ENCODE measurements at regions not wholly inside any gene's neighbourhood (a gene's known extent, or its start where the extent isn't known, plus 50 kb on each side); places are given as distances from the start of the nearest gene placed in this dataset.
"Not testable (repeated sequence)": the region's sequence is repeated elsewhere in the genome, so short reads cannot be mapped to it uniquely, and the experiment has no call there.

DNA sequence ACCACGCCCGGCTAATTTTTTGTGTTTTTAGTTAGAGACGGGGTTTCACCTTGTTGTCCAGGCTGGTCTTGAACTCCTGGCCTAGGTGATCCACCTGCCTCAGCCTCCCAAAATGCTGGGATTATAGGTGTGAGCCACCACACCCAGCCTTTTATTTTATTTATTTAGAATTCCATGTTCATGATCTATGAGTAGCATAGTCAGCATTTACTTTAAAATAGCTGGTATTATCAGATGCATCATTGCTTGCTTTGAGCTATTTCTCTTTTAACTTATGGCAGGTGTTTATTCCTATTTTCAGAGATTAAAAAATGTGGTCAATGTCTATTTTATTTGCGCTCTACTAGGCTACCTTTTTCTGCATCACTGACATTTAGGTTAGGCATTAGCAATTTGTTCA is 152.0 kb downstream of the UTRN start:
- DNase-seq: no peak

DNA sequence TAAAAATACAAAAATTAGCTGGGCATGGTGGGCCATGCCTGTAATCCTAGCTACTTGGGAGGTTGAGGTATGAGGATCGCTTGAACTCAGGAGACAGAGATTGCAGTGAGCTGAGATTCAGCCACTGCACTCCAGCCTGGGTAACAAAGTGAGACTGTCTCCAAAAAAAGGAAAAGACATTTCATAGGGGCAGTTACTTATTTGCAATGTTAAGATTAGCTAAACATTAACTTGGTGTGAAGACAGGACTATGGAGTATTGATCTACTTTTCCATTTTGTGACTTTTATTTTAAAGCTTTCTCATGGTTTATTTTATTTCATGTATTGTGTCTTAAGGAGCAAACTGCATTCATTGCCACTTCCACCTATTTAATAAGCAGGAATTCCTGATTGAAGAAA is 153.0 kb downstream of the UTRN start:
- DNase-seq: no peak

DNA sequence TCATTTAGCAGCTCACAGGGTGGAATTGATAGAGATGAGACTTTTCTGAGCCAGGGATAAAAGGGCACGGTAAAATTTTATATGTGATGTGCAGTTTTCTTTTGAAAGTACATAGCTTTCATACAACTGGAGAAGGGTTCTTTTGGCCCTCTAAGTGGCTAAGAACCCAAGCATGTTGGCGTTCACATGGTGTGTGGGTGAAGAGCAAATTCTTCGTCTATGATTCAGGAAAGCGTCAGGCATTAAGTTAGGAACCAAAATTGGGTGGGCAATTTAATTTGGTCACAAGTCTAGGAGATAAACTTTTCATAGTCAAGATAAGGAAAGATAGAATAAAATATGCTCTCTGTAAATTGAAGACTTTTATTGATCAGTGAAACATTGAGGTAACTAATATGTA is 153.9 kb downstream of the UTRN start:
- no peak for DNase-seq

DNA sequence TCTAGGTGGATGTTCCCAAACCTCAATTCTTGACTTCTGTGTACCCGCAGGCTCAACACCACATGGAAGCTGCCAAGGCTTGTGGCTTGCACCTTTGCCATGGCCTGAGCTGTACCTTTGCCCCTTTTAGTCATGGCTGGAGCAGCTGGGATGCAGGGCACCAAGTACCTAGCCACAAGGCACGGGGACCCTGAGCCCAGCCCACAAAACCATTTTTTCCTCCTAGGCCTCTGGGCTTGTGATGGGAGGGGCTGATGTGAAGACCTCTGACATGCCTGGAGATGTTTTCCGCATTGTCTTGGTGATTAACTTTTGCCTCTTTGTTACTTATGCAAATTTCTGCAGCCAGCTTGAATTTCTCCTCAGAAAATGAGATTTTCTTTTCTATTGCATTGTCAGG is 156.7 kb downstream of the UTRN start:
- not testable (repeated sequence) for DNase-seq

DNA sequence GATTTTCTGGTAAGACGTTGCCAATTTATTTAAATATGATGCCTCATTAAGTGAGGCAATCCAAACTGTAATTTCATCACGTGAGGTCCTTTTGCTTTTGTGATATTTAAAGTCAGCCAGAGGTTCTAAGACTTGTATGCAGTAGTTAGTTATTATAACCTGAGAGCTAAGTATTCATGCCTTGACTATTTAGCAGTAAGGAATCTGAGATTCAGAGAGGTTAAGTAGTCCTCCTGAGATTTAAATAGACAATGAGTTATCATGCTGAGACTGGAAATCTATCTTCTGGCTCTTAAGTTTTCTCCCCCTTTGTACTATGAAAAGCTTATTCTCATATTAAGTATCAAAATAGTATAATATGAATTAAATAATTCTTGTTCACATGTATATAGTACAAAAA is 158.0 kb downstream of the UTRN start:
- no peak for DNase-seq

DNA sequence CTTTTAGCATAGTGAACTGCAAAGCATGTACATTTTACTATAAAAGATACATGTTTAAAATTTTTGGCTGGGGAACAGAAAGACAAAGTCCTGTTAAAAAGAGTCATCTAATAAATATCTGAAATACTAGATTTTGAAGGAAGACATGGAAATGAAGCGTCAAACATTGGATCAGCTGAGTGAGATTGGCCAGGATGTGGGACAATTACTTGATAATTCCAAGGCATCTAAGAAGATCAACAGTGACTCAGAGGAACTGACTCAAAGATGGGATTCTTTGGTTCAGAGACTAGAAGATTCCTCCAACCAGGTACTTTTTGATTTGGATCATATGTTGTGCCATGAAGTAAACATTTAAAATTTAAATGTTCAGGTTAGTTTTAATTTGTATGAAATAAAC is 162.3 kb downstream of the UTRN start:
- DNase-seq: no peak

DNA sequence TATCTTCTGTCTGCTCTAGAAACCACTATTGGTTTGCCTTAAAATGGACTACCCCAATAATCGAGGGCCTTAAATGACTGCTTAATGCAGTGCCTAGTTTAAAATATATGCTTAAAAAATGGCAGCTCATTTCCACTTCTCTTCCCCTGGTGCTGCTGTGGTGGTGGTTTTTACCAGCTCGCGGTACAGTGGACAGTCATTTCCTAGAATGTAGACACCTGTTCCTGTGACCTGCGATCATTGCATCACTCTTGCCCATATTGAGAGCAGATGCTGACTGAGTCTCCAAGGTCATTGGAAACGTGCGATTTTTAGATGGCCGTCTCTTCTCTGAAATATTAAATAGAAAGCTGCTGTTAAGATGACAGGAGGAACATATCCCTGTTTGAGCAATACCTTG is 164.1 kb downstream of the UTRN start:
- no peak for DNase-seq

DNA sequence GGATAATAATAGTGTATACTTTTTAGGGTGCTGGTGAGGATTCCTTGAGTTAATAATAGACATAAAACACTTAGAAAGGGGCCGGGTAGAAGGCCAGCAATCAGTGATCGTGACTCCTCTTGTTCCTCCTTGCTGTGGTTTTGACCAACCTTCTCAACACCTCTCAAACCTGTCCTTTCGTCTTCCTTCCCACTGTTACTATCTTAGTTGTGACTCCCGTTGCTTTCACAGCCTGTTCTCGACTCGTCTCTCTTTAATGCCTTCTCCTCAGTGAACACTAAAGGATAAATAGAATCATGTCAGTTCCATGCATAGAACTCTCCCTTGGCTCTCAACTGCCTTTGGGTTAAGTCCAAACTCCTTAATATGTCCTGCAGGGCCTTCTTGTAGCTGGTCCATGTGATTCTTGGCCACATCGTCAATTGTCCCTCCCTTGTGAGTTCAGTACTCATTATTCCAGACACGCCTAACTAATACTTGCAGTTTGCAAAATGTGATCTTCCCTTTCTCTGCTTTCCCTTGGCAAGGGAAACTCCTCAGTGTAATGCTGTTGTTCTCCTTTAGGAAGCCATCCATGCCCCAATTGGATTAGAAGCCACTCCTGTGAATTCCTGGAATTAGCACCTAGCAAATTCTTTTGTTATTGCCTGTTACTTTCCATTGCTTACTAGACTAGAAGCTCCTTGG is 164.9 kb downstream of the UTRN start:
- DNase-seq: no peak

DNA sequence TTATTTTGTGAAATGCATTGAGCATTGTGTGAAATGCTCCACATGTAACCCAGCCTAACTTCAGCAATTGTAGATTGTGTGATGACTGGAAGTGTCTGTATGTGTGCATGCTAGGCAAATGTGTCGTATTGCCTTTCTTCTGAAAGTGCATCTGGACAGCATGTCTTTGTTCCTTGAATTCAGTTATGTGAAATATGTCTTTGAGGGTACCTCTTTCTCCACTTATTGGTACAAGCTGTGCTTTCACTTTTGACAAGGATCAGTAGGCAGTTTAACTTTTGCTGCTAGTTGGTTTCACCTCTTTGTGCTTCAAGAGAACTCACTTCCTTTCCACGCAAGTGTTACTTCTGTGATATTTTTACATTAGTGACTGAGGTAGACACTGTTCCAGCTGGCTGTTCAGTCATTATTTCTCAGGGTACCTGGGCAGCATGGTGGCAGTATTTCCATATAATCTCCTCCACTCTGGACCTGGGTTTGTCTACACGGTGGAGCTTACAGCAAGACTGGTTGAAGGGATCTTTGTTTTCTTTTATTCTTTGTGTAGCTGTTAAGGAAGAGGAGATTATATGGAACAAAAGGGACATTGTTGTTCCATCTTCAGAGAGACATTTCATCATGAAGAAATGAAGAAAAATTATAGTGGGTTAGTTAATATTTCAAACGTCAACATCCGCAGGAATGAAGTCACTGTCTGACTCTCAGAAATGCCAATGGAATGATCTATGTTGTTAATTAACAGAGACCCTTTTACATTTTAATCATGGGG is 175.4 kb downstream of the UTRN start:
- DNase-seq: no peak

DNA sequence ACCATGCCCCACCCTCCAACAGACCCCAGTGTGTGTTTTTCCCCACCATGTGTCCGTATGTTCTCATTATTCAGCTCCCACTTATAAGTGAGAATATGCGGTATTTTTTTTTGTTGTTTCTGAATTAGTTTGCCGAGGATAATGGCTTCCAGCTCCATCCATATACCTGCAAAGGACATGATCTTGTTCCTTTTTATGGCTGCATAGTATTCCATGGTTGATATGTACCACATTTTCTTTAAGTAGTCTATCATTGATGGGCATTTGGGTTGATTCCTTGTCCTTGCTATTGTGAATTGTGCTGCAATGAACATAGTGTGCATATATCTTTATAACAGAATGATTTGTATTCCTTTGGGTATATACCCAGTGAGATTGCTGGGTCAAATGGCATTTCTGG is 176.9 kb downstream of the UTRN start:
- DNase-seq: no peak

DNA sequence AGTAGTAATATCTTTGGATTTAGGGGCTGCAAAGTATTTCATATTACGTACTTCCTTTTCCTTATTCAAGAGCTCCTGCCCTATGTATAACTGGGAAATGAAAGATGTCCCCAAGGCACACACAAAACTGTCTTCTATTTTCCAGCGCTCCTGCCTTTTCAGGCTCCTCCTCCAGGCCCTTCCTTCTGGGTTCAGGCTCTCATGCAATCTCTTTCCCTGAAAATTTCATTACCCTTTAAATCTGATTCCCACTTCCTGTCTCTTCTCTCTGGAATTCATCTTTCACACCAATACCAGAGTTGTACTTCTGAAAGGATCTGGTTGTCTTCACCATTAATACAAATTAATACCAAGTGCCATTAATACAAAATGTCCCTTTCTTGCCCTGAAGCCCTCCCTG is 181.6 kb downstream of the UTRN start:
- no peak for DNase-seq

DNA sequence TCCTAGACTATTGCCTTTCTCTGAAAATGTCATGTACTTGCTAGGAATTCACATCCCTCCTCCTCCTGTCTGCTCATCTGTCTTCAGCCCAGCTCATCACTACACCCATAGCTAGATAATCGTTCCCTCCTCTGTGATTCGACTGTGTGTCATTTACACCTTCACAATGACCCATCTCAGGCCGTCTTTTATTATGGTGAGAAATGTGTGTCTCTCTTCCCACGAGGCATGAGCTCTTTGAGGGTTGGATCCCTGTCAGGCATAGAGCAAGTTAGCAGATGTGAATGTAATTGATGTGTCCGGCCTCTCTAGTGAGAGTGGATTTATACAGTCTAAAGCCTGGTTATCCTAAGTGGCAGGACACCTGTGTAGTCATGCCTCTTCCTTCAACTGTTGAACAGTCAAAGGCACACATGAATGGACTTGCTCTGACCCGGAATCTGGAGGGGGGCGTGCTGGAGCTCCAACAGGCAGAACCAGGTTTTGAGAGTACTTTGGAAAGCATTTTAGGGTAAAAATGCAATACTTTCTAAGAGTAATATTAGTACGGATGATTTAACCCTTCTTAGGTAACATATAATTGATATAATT is 182.1 kb downstream of the UTRN start:
- DNase-seq: peak; percentile 11

DNA sequence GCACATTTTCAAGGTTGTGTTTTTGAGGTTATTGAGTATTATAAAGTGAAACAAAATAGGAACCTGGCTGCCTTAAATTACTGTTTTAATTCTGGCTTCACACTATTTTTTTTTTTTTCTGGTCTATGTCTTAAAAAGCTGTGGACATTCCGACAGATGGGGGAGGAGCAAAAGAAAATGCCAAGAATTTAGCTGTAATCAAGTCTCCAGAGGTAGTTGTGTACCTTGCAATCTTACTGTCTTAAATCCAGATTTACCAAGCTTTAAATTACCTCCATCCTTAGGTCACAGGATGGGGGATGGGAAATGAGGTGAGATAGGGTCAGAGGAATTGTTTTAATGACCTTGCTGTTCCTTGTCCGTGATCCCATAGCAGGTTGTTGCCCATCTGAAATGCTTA is 182.8 kb downstream of the UTRN start:
- DNase-seq: no peak

DNA sequence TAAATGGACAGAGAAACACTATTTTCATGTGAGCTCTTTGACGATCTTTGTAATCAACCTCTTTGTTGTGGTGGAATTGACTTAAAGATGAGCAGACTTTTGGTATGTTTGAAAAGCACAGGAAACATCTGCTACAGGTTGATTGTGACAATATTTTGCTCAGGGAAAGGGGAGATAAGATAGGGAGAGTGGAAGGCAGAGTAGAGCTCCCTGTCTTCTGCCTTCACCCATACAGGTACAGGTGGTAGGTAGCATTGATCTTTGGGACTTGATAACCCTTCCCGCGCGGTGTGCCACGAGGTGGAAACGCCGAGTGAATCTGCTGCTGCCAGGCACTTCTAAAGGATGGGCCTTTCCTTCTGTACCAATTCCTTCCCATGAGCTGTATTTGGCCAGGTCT is 183.6 kb downstream of the UTRN start:
- no peak for DNase-seq

DNA sequence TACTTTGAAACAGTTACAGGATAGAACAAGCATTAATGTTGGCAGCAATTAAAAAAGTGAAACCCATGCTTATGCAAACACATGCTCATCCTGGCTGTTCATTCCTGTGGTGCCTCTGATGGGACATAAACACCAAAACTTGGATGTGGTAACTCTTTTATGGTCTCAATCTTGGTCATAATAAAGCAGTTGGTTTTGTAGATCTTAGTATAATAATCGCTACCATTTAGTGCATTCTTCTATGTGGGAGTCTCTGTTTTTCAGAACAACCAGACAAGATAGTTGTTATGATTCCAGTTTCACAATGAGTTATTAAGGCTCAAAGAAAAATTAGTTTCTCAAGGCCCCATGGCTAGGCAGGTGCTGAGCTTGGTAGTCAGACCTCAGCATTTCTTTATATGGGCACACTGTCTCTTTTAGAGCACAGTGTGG is 184.0 kb downstream of the UTRN start:
- DNase-seq: no peak

DNA sequence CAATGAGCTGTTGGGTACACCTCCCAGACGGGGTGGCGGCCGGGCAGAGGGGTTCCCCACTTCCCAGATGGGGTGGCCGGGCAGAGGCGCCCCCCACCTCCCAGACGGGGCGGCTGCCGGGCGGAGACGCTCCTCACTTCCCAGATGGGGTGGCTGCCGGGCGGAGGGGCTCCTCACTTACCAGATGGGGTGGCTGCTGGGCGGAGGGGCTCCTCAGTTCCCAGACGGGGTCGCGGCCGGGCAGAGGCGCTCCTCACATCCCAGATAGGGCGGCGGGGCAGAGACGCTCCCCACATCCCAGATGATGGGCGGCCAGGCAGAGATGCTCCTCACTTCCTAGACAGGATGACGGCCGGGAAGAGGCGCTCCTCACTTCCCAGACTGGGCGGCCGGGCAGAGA is 185.1 kb downstream of the UTRN start:
- DNase-seq: not testable (repeated sequence)

DNA sequence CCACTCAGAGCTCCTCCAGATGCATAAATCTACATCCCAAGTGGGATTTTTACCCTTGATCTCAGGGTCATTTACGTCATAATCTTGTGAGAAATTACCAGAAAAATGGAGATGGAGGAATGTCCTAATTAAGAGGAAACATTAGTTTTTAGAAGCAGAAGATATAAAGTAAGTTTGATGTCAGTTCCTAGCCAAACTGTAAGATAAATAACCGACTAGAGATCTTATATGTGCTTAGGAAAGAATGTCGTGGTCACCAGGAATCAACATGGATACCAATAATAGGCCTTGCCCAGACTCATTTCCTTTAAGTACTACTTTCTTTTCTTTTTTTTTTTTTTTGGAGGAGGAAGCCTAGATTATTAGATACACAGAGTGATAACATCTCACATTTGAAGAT is 186.9 kb downstream of the UTRN start:
- no peak for DNase-seq

DNA sequence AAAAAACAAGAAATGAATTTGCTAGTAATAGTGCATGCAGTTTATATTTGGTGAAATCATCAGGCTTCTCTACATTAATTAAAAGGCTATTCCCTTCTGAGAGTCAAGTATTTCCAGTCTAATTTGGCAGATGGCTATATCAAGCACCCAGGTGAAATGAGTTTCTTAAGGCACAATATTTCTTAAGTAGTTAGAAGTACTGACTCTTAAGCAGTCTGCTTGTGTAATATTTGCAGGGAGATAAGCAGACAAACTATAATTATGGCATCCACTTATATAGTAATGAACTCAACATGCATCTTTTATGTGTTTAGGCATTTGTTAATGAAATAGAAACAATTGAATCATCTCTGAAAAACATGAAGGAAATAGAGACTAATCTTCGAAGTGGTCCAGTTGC is 189.2 kb downstream of the UTRN start:
- DNase-seq: no peak

DNA sequence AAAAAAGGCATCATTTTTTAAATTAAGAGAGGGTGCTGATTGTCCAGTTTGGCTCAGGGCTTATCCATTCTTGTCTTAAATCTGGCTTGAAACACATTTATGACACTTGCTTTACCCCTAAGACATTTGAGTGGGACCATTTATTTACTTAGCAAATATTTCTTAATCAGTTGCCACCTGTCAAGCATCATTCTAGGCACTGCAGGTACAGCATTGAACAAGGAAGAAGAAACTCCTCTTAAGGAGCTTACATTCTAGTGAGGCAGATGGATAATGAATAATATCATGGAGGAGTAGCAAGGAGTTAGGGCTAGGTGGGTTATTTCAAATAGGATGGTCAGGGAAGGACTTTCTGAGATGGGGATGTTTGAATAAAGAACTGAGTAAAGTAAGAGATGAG is 189.8 kb downstream of the UTRN start:
- DNase-seq: no peak

DNA sequence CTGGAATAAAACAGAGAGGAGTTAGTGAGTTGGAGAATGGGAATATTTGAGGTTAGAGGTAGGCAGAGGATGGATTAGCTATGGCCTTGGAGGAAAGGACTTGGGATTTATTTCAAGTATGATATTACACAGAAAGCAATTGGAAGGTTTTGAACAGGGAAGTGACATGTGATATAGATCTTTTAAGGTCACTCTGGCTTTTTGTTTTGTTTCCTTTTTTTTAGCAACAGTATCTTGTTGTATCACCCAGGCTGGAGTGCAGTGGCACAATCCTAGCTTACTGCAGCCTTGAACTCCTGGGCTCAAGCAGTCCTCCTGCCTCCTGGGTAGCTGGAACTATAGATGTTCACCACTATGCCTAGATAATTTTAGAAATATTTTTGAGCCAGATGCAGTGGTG is 190.3 kb downstream of the UTRN start:
- no peak for DNase-seq

DNA sequence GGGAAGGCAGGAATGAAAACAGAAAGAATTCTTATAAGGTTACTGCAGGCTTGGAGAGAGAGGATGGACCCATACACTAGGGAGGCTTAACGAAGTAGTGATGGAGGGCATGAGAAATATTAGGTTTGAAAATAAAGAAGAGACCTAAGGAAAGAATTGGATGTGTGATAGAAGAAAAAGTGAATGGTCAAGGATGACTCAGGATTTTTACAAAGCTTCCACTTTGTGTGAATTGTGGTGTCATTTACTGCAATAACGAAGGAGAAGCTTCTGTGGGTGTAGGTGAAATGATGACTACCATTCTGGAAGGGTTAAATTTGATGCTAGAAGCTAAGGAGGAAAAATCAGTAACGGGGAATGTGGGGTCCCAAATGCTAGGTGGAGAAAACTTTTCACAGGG is 191.2 kb downstream of the UTRN start:
- DNase-seq: no peak

DNA sequence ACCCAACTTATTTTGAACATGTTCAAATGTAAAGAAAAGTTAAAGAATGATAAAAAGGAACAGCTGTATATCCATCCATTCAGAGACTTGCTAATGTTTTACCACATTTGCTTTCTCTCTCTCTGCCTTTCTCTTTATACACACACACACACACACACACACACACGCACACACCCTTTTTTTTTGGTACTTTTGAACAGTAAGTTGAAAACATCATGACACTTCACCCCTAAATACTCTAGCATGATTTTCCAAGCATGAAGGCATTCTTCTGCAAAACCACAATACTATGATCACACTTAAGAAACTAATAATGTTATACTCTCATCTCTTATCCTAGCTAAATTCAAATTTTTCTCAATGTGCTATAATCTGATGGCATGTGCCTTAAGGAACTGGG is 192.3 kb downstream of the UTRN start:
- no peak for DNase-seq

DNA sequence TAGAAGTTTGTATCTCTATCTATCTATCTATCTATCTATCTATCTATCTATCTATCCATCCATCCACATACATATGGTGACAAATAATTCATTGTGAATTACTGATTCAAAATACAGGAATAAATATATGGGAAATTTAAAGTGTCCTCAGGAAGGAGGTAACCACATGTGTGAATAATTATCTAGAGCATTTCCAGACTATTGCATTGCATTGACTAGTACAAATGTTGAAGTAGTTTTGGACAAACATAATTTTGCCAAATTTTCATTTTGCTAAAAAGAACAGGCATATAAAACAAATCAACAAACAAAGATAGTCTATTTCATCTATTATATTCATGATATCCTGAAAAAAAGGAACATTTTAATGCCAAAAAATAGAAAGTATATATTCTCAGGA is 192.7 kb downstream of the UTRN start:
- no peak for DNase-seq

DNA sequence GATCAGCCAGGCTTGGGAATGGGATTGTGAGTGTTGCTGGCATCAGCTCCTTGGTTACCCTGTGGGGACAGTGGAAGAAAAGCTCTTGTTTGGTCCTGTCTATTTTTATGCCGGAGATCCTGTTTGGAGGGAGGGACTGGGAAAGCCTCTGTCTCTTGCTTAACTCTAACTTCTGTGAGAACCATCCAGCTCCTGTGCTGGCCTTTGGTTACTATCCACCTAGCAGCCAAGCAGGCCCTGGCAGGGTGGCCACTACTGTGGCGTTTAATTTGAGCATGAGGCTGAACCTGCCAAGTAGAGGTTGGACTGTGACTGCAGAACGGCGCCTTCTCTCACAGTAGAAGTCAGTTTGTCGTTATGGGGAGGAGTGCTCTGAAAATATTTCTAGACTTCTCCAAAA is 193.3 kb downstream of the UTRN start:
- no peak for DNase-seq

DNA sequence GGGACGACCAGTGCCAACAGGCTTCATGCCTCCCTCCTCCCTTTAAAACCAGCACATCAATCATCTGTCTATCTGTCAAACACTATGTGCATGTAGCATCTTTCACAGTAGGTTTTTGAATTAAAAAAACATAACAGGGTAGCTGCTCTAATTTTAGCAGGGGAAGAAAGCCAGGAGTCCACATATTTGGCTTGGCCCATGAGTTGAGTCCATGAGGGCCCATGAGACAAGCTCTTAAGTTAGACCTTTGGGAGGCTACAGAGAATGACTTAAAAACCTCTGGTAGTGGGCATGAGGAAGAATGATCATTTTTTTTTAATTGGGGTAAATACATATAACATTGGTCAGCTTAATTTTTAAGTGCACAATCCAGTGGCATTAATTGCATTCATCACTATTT is 194.9 kb downstream of the UTRN start:
- DNase-seq: no peak
